ENCODE measurements at regions not wholly inside any gene's neighbourhood (a gene's known extent, or its start where the extent isn't known, plus 50 kb on each side); places are given as distances from the start of the nearest gene placed in this dataset.
"Not testable (repeated sequence)": the region's sequence is repeated elsewhere in the genome, so short reads cannot be mapped to it uniquely, and the experiment has no call there.

GRCh38 chr12:93204896-93205295 lies 172.8 kb upstream of the NUDT4 start:
- no peak for DNase-seq

- DNase-seq, result no peak
These were observed 172.4 kb upstream of the NUDT4 start for GRCh38 chr12:93205361-93205760.

DNA sequence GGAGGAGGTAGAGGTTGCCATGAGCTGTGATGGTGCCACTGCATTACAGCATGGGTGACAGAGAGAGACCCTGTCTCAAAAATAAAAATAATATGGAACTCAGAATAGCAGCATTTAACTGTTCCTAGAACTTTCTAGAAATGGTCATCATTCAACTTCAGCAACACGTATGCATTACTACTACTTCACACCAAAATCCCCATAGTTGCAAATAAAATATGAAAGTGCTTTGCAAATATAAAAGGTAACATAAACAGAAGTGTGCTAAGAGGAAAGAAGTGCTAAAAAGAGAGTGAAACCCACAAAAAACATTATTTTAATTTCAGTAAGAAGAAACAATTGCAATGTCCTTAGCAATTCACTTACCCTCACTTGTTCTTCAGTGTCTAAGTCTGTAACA lies 169.7 kb upstream of the NUDT4 start:
- DNase-seq, result no peak

- DNase-seq, result no peak
These were observed 163.0 kb upstream of the NUDT4 start for GRCh38 chr12:93214523-93215289.

- no peak for DNase-seq
These were observed 162.4 kb upstream of the NUDT4 start for GRCh38 chr12:93215290-93215678.

GRCh38 chr12:93219947-93220346 lies 157.8 kb upstream of the NUDT4 start:
- no peak for DNase-seq

DNA sequence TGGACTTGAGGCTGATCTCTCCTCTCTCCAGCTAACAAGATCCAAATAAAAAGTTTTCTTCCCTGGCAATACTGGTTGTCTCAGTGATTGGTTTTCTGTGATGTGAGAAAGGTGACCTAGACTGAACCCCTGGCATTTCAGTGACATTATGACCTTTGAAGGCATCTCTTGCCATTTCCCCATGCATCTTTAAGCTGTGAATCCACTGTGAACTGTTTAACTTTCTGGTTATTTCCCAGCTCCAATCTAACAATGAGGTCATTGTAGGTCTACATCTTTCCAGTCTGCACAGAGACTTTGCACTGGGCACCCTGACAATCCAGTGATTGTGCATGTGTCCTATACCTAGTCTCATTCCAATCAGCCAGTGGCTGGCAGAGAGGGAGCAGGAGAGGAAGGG lies 155.9 kb upstream of the NUDT4 start:
- DNase-seq, result no peak

- DNase-seq, result no peak
These were observed 154.0 kb upstream of the NUDT4 start for GRCh38 chr12:93223440-93224426.

- no peak for DNase-seq
These were observed 152.6 kb upstream of the NUDT4 start for GRCh38 chr12:93225094-93225493.

DNA sequence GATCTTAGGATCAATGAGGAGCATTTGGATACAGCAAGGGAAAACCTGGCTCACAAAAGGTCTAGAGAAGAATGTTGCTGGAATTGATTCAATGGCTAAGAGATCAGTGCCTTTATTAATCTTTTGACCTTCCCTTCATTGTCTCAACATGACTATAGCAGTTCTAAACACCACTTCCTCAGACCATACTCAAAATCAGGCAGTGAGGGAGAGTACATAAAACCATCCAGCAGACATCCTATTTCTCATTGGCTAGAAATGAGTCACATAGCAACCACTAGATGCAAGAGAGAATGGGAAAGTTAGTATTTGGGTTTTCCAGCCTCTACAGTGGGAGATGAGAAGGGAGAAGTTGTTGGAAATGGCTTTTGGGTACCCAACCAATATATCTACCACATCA lies 151.4 kb upstream of the NUDT4 start:
- DNase-seq, result no peak

- DNase-seq, result no peak
These were observed 148.0 kb upstream of the NUDT4 start for GRCh38 chr12:93229494-93230325.

GRCh38 chr12:93230326-93230720 lies 147.4 kb upstream of the NUDT4 start:
- DNase-seq, result no peak

GRCh38 chr12:93231938-93232337 lies 145.8 kb upstream of the NUDT4 start:
- no peak for DNase-seq

GRCh38 chr12:93234641-93235040 lies 143.1 kb upstream of the NUDT4 start:
- DNase-seq, result no peak

DNA sequence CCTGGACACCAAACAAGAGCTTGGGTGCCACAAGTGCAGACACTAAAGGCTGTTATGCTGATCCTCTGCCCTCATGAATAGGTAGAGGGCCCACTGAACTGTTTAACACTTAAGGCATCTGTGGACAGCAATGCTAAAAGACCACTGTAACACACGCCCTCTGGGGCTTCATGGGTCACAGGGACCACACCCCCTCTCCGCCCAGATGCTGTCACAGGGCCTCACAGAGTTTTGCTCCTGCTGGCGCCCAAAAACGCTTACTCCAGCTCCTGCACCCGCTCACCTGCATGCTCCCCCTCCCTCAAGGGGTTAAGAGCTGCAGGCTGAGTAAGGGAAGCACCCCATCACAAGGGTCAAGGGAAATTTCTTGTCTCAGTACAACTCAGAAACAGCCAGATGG lies 141.8 kb upstream of the NUDT4 start:
- no peak for DNase-seq

DNA sequence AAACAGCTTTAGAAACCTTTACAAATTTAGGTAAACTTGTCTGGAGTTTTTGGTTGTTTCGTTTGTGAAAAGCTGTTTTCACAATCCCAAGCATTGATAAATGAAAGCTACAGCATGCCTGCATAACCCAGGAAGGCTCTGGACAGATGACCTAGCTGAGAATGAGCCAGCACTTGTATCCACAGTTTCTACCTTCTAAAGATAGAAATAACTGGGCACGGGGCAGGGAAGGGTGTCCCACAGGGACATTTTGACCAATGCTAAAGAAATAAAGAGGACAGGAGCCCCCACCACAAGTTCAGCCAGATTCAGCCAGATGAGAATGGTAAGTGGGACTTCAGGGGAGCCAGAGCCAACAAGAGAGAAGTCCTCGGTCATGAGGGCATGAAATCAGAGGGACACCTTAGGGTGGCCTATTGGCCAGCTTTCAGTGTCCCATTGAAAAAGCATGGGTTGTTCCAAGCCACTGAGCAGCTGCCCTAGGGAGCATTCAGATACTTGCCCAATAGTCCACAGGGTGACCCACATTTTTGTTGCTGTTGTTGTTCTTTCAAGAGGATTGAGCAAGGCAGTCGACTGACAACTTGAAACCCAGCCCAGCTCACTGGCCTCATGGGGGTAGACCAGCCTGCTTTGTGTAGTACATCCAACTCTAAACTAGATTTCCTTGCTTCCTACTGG lies 140.3 kb upstream of the NUDT4 start:
- DNase-seq, result no peak

- not testable (repeated sequence) for DNase-seq
These were observed 139.0 kb upstream of the NUDT4 start for GRCh38 chr12:93238512-93239262.

- DNase-seq, result not testable (repeated sequence)
These were observed 137.9 kb upstream of the NUDT4 start for GRCh38 chr12:93239789-93240188.

DNA sequence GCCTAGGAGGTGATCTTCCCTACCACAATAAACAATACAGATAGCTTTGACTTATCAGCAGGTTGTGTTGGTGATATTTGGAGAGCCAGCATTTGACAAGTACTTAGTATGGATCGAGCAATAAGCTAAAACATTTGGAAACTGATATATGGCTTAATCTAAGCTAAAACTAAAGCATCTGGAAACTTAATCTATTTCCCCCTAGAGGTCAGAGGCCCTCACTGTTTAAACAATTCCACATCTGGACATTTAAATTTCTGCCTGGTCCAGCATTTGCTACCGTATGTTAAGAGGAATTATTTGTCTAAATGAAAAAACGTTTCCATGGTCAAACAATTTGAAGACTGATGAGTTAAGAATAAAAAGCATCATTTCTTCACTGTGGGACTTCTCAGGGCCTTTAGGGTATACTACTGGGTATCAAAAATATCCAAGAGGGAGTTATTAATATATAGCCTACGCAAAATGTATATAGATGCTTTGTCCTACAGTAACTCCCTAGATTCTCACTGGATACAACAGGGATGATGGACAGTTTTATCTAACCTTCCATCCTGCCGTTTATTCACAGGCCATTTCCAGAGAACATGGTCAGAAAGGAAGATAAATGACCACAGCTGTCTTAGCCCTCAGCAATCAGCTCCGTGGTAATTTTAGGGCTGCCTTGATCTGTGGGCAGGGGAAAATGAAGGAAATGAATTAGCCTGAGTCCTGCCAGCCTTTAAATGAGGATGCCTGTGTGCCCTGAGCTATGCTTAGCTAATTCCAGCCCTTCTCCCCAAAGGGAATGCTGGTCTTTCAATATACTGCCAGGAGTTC lies 135.4 kb upstream of the NUDT4 start:
- DNase-seq, result no peak

DNA sequence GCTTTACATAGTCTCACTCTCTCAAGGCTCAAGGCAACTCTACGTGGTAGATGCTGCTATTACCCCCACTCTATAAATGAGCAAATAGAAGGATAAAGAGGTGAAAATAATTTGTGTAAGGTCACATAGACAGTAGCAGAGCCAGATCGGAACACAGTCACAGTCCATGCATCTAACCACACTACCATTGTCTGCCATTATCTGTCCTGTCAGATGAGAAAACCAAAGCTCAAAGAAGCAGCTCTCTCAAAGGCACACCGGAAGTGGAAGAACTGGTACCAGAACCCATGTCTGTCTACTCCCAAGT lies 134.4 kb upstream of the NUDT4 start:
- no peak for DNase-seq

All from muscle of arm (tissue), 1 donor.